HG03571 (cell line): ENCODE measurements at regions not wholly inside any gene's neighbourhood (a gene's known extent, or its start where the extent isn't known, plus 50 kb on each side); places are given as distances from the start of the nearest gene placed in this dataset.
A peak's percentile ranks its signal among the peaks of the same experiment; 100 is the strongest.

Experiments
- ATAC-seq: cut with Tn5 transposase; IDR thresholded peaks from one replicate; pipeline ENCODE4 v1.9.1; 2021; ENCODE audit not compliant: unreplicated experiment

DNA sequence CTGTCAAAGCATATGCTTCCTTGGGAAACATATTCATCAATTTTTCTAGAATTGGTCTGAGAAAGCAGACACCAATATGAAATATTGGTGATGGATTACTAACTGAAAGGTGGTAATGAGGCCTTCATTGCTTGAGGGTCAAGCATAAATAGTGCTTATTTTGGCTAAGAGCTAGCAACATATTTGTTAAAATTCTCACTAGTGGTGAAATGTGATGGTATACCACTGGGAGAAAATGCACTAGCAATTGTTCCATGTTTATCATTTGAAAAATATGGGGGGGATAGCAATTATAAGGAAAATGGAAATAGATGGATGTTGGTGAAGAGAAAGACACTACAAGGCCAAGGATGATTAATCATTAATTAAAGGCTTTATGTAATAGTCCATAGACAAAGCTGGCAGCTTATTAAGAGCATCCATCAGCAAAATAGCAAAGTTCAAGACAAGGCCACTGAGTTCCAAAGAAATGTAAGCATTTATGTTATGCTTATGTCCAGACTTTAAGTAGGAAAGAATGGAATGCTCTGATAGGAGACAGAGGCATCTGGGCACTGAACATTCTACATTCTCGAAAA, 253.7 kb upstream of the PRDM9 start:
- no peak for ATAC-seq

DNA sequence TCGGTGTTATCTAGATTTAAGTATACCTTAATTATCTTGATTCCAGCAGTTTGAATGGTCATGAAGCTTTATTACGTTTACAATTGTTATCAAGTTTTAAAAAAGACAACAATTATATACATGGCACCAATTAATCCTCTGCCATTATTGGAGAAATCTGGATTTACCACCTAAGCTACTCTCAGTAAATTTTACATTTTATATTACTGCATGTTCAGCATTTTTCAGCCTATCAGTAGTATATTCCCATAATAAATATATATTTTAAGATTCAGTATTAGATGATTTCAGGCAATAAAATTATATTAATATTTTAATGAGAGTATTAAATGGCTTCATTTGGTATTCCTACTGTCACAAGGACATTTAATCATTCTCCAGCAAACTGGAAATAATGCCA, 264.5 kb upstream of the PRDM9 start:
- ATAC-seq, result no peak

DNA sequence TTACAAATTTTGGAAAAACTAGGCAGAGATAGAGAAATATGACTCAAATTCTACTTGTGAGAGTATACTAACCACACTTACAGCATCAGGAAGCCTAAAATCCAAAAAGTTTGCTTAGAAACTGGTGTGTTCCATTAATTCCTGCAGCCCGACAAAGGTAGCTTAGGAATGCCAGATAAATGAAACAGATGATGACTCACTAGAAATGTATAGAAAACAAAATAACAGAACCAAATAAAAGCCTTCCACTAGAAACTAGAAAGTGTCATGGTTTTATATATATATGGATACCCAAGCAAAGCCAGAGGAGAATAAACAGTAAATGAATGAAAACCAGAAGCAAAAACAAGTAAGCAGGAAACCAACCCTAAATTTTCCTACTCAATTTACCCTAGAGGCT, 272.2 kb upstream of the PRDM9 start:
- ATAC-seq, result no peak

DNA sequence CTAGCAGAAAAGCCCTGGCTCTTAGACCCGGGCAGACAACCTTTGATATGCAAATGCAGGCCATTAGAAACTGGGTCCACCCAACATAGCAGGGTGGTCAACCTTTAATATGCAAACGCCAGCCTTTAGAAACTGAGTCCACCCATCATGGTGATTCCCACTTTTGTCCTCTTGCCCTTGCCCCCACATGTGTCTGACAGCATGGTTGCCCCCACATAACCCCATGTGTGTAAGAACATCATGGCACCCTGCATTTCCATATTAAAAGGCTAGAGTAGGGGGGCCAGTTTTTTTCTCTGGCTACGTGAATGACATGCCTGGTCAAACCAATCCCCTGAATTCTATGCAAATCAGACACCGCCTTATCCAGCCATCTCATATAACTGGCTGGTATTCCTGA, 273.2 kb upstream of the PRDM9 start:
- ATAC-seq, result no peak

DNA sequence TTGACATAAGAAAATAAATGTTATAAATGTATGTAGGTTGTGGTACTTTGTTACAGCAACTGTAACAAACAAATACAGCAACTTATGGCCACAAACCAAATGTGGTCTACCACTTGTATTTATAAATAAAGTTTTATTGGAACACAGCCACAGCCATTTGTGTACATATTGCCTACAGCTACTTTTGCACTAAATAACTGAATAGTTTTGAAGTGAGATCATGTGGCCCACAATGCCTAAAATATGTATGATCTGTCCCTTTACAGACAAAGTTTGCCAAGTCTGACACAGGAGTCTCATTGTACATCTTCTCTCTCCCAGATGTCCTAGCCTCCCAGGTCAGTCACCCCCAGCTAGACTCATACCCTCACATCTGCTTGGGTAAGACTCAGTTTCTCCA, 283.6 kb upstream of the PRDM9 start:
- no peak for ATAC-seq

DNA sequence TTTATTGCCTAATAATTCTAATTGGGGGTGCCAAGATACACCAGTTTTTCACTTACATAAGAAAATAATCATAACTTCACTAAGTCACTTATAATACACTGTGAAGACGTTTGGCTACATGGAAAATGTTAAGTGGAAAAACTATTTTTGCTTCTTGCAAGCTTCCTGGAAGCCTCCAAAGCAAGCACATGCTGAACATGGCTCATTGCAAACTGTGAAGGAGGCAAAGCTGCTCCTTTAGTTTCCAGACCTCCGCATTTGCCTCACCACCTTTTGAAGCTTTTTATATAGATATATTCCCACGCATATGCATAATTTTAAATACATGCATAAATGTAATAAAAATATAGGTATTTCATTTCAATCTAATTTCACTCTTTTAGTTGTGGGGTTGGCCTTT, 285.6 kb upstream of the PRDM9 start:
- no peak for ATAC-seq

DNA sequence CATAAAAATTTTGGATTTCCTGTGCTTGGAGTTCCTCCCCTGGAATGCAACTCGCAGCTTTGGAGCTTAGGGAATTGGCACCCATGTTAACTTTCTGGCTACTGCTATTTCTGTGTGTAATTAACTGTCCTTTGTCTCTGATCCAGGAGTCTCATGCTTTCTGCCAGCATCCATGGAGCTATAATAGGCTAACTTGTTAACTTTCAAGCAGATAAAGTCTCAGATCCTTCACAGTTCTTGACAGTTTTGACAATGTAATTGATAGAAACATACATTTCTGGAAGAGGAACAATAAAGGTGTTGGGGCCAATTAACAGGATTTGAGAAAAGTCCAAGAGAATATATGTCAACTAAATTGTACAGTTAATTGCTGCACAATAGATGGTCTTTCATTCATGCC, 290.2 kb upstream of the PRDM9 start:
- ATAC-seq, result no peak

DNA sequence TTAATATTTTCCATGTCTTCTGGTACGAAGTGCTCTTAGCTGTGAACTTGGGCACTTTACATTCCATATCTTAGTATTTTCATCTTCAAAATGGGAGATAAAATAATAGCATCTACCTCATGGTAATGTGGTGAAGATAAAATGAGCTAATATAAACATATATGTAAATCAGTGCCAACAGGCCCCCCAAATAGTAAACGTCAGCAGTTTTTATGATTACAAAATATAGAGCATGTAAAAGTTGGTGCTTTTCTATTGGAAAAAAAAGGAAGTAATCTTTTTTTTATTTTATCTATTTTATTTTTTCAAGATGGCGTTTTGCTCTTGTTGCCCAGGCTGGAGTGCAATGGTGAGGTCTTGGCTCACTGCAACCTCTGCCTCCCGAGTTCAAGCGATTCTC, 291.1 kb upstream of the PRDM9 start:
- no peak for ATAC-seq

DNA sequence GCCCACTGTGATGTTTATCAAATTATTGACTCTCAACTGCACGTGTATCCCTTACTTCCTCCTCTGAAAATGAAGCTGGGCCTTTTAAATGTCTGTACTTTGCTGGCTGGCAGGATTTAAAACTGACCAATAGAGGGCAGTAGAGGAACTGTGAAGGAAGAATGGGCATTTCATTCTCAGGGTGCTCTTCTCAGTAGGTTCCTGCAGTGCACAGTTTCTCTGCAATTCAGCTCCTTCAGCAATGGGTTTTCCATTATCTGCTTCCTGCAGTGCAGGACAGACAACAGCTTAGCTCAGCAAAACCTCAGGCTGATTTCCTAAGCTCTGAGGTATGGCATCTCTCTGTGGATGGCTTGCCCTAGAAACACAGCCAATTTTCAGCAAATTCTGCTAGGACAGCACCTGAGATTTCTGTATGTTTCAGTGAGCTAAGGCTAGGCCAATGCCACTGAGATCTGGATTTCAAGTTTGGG, 298.4 kb upstream of the PRDM9 start:
- peak; percentile 88 for ATAC-seq

DNA sequence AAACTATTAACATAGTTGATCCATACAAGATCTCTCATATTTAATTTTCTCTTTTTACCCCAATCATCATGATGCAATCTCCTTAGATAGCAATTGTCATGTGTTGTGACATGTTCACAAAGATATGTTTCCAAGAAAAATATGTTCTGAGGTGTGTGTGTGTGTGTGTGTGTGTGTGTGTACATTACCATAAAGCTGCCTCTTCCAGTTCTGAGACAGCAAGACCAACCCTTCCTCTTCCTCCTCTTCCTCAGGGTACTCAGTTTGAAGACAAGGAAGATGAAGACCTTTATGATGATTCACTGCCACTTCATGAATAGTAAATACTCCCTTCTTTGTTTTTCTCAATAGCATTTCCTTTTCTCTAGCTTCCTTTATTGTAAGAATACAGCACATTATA, 303.3 kb upstream of the PRDM9 start:
- ATAC-seq, result no peak

DNA sequence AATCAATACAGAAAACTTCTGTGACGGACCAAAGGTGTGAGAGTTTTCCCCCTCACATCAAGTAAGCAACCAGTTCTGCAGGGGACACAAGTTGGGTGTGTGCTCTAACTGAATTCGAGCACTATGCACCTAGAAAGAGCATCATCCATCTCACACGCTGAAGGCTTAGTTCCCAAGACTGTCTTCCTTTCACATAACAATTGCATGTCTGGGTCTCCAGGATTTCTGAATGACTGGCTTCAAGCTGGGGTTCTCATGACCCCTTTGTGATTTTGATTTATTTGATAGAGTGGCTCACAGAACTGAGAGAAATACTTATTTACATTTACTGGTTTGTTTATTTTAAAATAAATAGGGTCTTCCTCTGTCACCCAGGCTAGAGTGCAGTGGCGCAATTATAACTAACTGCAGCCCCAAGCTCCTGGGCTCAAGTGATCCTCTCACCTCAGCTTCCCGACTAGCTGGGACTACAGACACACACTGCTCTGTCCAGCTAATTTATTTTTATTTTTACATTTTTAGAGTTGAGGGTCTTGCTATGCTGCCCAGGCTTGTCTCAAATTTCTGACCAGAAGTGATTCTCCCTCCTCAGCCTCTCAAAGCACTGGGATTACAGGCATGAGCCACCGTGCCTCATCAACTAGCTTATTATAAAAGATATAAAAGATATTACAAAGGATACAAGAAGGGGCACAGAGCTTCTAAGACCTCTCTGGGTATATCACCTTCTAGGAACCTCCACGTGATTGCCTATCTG, 316.7 kb upstream of the CDH12 start:
- no peak for ATAC-seq

DNA sequence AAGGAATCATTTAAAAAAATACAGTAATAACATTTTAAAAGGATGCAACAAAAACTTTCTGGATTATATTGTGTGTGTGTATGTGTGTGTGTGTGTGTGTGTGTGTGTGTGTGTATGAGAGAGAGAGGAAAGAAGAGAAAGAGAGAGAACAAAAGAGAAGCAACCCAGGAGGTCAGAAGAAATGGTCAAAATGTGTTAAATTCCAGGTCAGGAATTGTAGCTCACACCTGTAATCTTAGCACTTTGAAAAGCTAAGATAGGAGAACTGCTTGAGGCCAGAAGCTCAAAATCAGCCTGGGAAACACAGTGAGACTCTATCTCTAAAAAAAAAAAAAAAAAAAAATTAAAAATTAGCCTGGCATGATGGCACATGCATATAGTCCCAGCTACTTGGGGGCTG, 311.8 kb upstream of the CDH12 start:
- ATAC-seq, result no peak

DNA sequence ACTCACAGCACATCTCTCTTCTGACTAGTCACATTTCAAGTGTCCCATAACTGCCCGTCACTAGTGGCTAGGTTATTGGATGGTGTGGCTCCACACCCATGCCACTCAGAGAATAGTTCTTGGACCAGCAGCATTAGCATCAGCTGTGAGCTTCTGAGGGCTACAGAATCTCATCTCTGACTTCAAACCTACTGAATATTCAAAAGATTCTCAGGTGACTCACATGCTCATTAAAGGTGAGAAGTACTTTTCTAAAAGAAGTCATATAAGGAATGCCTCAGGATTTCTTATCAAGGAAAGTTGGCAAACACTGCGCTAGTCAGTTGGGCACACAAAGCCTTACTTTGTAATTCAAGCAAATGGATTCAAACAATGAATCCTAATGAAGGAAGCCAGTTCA, 305.0 kb upstream of the CDH12 start:
- ATAC-seq, result no peak

DNA sequence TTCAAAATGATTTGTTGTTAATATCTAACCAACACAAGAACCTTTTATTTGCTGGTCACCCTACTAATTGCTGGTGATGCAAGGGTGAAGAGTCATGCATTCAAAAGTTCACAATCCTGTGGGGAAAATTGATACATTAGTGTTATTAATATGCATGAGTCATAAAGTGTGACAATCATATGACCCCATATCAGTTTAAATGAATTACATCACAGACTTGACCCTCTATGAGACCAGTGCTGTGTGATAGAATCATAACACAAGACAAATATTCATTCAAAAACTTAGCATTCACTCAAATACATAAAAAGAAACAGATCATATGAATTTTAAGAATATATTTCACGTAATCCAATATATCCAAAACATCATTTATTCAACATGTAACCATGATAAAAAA, 304.6 kb upstream of the CDH12 start:
- ATAC-seq, result no peak

DNA sequence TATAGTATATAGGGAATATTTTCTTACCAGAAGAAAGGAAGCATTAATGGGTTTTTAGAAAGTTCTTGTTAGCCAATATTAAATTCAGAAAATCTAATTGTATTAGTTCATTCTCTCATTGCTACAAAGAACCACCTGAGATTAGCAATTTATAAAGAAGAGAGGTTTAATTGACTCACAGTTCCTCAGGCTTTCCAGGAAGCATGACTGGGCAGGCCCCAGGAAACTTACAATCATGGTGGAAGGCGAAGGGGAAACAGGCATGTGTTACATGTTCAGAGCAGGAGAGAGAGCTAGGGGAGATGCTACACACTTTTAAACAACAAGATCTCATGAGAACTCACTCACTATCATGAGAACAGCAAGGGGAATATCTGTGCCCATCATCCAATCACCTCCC, 304.0 kb upstream of the CDH12 start:
- no peak for ATAC-seq

DNA sequence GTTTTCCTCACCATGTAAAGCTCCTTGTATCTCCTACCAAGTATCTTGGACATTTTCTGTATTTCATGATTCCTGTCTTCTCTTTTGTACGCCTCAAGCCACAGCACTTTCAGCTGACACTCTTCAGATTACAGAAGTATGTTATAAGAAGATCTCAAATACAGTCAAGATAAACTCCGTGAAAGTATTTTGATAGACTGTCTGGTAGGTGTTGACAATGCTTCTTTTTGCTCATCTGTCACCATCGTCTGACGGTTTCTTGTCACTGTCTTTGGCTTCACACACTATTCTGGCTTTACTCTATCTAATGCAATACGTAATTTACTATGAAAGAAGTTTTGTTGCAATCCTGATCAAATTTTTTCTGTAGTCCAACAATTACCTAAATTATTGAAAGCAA, 294.5 kb upstream of the CDH12 start:
- ATAC-seq, result no peak

DNA sequence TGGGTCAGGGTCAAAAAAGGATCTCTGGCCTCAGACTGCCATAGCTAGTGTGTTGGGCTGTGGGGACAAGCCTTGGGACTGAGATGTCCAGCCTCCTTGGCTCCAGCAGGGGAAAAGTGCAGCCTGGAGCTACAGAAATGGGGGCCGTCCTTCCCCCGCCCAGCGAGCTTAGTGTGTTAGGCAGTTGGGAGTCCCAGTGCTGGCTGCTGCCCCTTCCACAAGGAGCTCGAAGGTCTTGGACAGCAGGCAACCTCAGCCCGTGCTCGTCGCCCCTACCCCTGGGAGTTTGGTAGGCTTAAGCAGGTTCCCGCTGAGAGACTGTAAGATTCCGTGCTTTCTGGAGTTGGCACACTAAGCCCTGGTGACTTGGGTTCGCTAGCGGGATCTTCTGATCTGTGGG, 293.0 kb upstream of the CDH12 start:
- ATAC-seq, result no peak

DNA sequence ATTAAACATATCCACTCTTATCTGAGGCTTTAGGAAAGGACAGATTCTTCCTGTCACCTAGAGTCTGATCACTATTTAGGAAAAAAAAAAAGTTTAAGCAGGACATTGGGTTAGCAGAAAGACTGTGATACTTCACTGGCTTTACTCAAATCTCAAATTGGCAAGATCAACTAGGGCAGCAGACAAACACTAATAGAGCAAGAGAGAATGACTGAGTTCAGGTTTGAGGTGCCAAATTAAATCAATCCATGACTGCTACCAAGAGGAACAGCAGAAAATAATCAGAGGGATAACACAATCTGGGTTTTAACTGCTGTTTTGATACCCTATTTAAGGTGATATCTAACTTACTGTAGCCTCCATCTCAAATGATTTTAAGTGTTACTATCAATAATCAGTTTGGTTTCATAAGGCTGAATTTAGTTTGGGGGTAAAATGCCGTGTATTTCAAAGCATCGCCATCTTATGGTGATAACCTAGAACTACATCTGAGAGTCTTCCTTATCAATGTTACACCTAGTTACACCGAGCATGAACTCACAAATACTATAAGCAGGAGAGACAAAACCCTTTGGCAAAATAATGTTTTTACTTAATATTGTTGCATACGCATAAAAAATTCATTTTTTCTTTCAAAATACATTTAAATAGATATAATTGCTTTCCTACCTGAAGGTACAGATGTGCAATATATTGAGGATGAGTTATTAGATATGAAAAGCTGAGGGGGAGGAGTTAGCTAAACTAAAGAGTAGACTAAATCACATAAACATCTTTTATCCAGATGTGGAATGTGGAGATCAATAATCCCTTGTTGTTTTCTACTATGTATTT, 286.4 kb upstream of the CDH12 start:
- peak; percentile 71 for ATAC-seq

DNA sequence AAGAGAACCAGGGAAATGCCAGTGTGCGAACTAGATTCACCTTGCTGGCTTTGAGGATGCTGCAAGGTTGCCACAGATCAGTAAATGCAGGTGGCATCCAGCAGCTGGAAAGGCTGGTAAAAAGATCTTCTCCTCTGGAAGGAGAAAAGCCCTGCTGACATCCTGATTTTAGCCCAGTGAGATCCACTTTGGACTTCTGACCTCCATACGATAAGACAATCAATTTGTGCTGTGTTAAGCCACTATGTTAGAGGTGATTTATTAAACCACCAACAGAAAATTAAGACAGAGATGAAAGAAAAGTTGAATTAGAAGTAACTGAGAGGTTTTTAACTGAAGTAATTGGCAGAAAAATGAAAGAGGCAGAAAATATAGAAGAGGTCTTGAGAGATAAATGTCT, 283.8 kb upstream of the CDH12 start:
- no peak for ATAC-seq

DNA sequence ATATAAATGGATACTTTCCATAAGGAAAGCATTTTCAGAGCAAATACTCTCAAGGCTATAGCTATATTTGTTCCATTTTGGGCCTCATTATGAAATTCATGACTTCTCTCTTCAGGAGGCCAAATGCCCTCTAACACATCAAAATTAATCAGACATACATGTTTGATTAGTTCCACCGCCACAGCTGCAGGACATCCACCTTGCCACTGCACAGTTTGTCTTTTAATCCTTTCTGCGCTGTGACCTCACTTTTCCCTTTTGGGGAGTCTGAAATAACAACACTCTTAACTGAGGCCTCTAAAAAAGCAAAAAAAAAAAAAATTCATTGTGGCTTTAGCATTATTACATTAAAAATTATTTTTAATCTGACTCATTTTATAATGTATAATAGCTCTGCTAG, 279.1 kb upstream of the CDH12 start:
- no peak for ATAC-seq

DNA sequence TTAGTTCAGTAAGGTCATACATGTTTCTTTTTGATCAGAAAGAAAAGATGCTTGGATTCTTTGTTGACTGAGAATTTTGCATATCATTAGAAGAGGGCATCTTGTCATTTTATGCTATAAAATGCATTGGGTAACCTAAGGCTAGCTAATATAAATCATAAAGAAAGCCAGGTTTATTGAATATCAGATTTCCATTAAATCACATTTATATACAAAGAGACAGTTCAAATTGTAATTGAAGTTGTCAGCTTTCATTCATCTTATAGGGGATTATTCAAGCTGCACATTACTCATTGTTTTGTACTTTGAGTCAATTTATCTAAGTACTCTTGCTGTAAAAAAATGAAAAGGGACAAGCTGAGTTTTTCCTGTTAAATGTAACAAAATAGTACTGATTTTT, 259.1 kb upstream of the CDH12 start:
- ATAC-seq, result no peak

DNA sequence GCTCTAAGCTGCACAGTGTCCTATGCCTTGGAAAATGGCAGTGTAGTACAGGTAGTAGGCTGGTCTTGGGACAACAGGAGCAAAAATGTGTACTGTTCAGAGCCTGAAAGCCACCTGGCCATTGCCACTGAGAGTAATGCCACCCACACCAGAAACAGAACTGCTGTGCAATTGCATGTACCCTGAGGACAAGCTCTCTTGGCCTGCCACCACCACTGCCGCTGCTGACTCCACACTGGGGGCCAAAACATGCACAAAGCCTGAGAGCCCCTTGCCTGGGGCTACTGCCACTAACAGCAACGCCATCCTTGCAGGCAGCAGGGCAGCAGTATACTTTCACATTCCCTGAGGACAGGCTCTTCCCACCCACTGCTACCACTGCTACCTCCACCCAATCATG, 251.9 kb upstream of the CDH12 start:
- ATAC-seq, result no peak
